ENCODE measurements at regions not wholly inside any gene's neighbourhood (a gene's known extent, or its start where the extent isn't known, plus 50 kb on each side); places are given as distances from the start of the nearest gene placed in this dataset.

DNA sequence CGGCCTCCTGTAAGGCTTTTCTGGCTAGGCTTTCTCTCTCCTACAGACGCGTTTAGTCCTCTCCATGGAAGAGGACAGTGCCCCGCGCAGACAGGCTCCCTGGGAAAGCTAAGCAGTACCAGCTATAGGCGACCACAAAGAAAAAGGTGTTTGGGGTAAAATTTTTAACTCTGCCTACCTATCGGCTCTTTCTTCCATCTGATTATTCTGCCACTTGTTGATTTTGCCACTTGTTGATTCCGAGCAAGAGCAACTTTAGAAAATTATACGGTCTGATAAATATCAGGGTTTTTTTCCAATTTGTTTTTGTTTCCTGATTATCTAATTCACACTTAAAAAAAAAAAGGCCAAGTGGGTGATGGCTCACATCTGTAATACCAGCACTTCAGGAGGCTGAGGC is 1600.5 kb upstream of the TENM3 start:
- Mint-ChIP-seq H3K36me3 (ENCODE audit: low read depth, unreplicated experiment) (no peaks in the 10 kb centered on the region), H3K27me3 (ENCODE audit: low read depth, unreplicated experiment) (peaks cover 2% of the 10 kb centered on the region), H3K27ac (ENCODE audit: unreplicated experiment) (no peak overlapping the region), H3K4me3 (ENCODE audit: unreplicated experiment) (no peak overlapping the region), H3K9me3 (ENCODE audit: unreplicated experiment) (no peaks in the 10 kb centered on the region), H3K4me1 (ENCODE audit: low read depth, unreplicated experiment) (no peaks in the 10 kb centered on the region)
- Histone ChIP-seq H3K36me3 (ENCODE audit: insufficient read depth, low read length) (no peaks in the 10 kb centered on the region), H4K20me1 (ENCODE audit: insufficient read depth, low read length) (no peaks in the 10 kb centered on the region), H3K9me3 (ENCODE audit: insufficient read depth, low read depth, low read length) (no peaks in the 10 kb centered on the region), H3K4me1 (ENCODE audit: insufficient read depth, low read length) (no peaks in the 10 kb centered on the region), H3K27me3 (ENCODE audit: insufficient read depth, low read length) (no peaks in the 10 kb centered on the region), H3K4me2 (ENCODE audit: low read length) (no peak overlapping the region), H3K27ac (ENCODE audit: low read depth, low read length) (no peak overlapping the region), H3K79me2 (ENCODE audit: insufficient read depth, low read length) (no peaks in the 10 kb centered on the region), H2AFZ (ENCODE audit: low read depth, low read length) (no peak overlapping the region), H3K4me3 (ENCODE audit: insufficient read depth, low read depth, low read length) (no peak overlapping the region), H3K9ac (ENCODE audit: low read length) (no peak overlapping the region)
- DNase-seq (ENCODE audit: low read depth) (no peak), FAIRE-seq (no peak)
- no peak for TF ChIP-seq EZH2 (IDR thresholded peaks at IDR 0.05; ENCODE audit: insufficient read depth, low read length)
- TF ChIP-seq, protein P1, sequence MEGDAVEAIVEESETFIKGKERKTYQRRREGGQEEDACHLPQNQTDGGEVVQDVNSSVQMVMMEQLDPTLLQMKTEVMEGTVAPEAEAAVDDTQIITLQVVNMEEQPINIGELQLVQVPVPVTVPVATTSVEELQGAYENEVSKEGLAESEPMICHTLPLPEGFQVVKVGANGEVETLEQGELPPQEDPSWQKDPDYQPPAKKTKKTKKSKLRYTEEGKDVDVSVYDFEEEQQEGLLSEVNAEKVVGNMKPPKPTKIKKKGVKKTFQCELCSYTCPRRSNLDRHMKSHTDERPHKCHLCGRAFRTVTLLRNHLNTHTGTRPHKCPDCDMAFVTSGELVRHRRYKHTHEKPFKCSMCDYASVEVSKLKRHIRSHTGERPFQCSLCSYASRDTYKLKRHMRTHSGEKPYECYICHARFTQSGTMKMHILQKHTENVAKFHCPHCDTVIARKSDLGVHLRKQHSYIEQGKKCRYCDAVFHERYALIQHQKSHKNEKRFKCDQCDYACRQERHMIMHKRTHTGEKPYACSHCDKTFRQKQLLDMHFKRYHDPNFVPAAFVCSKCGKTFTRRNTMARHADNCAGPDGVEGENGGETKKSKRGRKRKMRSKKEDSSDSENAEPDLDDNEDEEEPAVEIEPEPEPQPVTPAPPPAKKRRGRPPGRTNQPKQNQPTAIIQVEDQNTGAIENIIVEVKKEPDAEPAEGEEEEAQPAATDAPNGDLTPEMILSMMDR (IDR thresholded peaks at IDR 0.05; ENCODE audit: insufficient read depth, low read depth, low read length) = no peak

DNA sequence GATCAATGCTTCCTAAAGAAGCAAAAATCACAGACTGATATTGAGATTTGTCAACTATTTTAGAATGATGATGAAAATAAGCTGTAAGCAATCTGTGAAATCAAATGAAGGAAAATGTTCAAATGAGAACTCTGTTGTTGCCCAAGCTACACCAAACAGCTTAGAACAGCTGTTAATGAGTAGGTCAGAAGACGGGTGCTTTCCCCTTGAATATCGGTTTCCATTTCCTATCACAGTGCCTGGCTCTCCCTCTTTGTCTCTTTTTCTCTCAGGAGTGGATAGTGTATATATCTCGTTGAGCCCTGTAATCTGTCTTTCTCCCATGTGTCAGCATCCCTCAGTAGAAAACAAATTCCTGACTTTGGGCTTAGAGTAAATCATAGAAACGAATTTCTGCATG is 1592.9 kb upstream of the TENM3 start:
- Histone ChIP-seq H3K9me3 (ENCODE audit: insufficient read depth, low read depth, low read length) (no peaks in the 10 kb centered on the region), H4K20me1 (ENCODE audit: insufficient read depth, low read length) (no peaks in the 10 kb centered on the region), H3K4me2 (ENCODE audit: low read length) (no peak overlapping the region), H3K27me3 (ENCODE audit: insufficient read depth, low read length) (no peaks in the 10 kb centered on the region), H3K79me2 (ENCODE audit: insufficient read depth, low read length) (no peaks in the 10 kb centered on the region), H2AFZ (ENCODE audit: low read depth, low read length) (no peak overlapping the region), H3K9ac (ENCODE audit: low read length) (no peak overlapping the region), H3K27ac (ENCODE audit: low read depth, low read length) (no peak overlapping the region), H3K4me1 (ENCODE audit: insufficient read depth, low read length) (no peaks in the 10 kb centered on the region), H3K36me3 (ENCODE audit: insufficient read depth, low read length) (no peaks in the 10 kb centered on the region), H3K4me3 (ENCODE audit: insufficient read depth, low read depth, low read length) (no peak overlapping the region)
- Mint-ChIP-seq H3K36me3 (ENCODE audit: low read depth, unreplicated experiment) (no peaks in the 10 kb centered on the region), H3K4me3 (ENCODE audit: unreplicated experiment) (no peak overlapping the region), H3K27me3 (ENCODE audit: low read depth, unreplicated experiment) (no peaks in the 10 kb centered on the region), H3K9me3 (ENCODE audit: unreplicated experiment) (no peaks in the 10 kb centered on the region), H3K27ac (ENCODE audit: unreplicated experiment) (no peak overlapping the region), H3K4me1 (ENCODE audit: low read depth, unreplicated experiment) (no peaks in the 10 kb centered on the region)
- no peak for TF ChIP-seq EZH2 (IDR thresholded peaks at IDR 0.05; ENCODE audit: insufficient read depth, low read length)
- DNase-seq (ENCODE audit: low read depth) (no peak), FAIRE-seq (no peak)

DNA sequence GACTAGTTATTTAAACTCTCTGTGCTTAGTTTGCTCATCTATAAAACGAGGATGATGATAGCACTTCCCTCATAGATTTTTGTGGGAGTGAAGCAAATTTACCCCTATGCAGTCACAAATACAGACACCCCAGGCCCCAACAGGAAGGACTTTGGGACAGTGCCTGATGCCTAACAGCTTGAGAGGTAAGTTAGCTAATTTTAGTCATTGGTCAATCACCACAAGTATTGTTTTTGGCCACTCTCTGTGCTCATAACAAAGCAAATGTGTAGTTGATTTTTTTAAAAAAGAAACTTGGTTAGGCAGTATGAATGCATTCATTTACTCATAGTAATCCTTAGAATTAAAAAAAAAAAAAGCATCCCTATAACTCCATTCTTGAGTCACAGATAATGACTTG is 1590.7 kb upstream of the TENM3 start:
- TF ChIP-seq, protein P1 (IDR thresholded peaks at IDR 0.05; ENCODE audit: insufficient read depth, low read depth, low read length) = no peak
- TF ChIP-seq EZH2 (IDR thresholded peaks at IDR 0.05; ENCODE audit: insufficient read depth, low read length) = no peak
- Mint-ChIP-seq H3K9me3 (ENCODE audit: unreplicated experiment) (no peaks in the 10 kb centered on the region), H3K27ac (ENCODE audit: unreplicated experiment) (no peak overlapping the region), H3K4me1 (ENCODE audit: low read depth, unreplicated experiment) (peaks cover 9% of the 10 kb centered on the region), H3K27me3 (ENCODE audit: low read depth, unreplicated experiment) (no peaks in the 10 kb centered on the region), H3K4me3 (ENCODE audit: unreplicated experiment) (no peak overlapping the region), H3K36me3 (ENCODE audit: low read depth, unreplicated experiment) (no peaks in the 10 kb centered on the region)
- Histone ChIP-seq H3K27ac (ENCODE audit: low read depth, low read length) (no peak overlapping the region), H3K36me3 (ENCODE audit: insufficient read depth, low read length) (no peaks in the 10 kb centered on the region), H3K9ac (ENCODE audit: low read length) (no peak overlapping the region), H3K4me1 (ENCODE audit: insufficient read depth, low read length) (no peaks in the 10 kb centered on the region), H3K4me2 (ENCODE audit: low read length) (no peak overlapping the region), H4K20me1 (ENCODE audit: insufficient read depth, low read length) (no peaks in the 10 kb centered on the region), H3K4me3 (ENCODE audit: insufficient read depth, low read depth, low read length) (no peak overlapping the region), H3K27me3 (ENCODE audit: insufficient read depth, low read length) (no peaks in the 10 kb centered on the region), H3K9me3 (ENCODE audit: insufficient read depth, low read depth, low read length) (no peaks in the 10 kb centered on the region), H2AFZ (ENCODE audit: low read depth, low read length) (no peak overlapping the region), H3K79me2 (ENCODE audit: insufficient read depth, low read length) (no peaks in the 10 kb centered on the region)
- FAIRE-seq (no peak), DNase-seq (ENCODE audit: low read depth) (no peak)
